ENCODE measurements at regions not wholly inside any gene's neighbourhood (a gene's known extent, or its start where the extent isn't known, plus 50 kb on each side); places are given as distances from the start of the nearest gene placed in this dataset.

GRCh38 chr5:8057769-8058168 is 188.8 kb downstream of the MTRR start:
- Histone ChIP-seq H3K27ac (no peak overlapping the region), H3K9me3 (no peaks in the 10 kb centered on the region), H3K4me1 (no peaks in the 10 kb centered on the region), H3K36me3 (no peaks in the 10 kb centered on the region), H3K27me3 (no peaks in the 10 kb centered on the region), H3K4me3 (no peak overlapping the region)
- WGBS, 2 donors = 52 to 72% methylated on average over 7 of the region's 7 CpGs
- DNase-seq = no peak
- intact Hi-C loops (cut with DNase I) = no loop called here
- TF ChIP-seq EP300 (IDR thresholded peaks at IDR 0.05) = no peak
- no peak for TF ChIP-seq POLR2AphosphoS5 (IDR thresholded peaks at IDR 0.05)
- TF ChIP-seq, protein P1, sequence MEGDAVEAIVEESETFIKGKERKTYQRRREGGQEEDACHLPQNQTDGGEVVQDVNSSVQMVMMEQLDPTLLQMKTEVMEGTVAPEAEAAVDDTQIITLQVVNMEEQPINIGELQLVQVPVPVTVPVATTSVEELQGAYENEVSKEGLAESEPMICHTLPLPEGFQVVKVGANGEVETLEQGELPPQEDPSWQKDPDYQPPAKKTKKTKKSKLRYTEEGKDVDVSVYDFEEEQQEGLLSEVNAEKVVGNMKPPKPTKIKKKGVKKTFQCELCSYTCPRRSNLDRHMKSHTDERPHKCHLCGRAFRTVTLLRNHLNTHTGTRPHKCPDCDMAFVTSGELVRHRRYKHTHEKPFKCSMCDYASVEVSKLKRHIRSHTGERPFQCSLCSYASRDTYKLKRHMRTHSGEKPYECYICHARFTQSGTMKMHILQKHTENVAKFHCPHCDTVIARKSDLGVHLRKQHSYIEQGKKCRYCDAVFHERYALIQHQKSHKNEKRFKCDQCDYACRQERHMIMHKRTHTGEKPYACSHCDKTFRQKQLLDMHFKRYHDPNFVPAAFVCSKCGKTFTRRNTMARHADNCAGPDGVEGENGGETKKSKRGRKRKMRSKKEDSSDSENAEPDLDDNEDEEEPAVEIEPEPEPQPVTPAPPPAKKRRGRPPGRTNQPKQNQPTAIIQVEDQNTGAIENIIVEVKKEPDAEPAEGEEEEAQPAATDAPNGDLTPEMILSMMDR (IDR thresholded peaks at IDR 0.05) = no peak
- no peak for TF ChIP-seq POLR2A (IDR thresholded peaks at IDR 0.05)

DNA sequence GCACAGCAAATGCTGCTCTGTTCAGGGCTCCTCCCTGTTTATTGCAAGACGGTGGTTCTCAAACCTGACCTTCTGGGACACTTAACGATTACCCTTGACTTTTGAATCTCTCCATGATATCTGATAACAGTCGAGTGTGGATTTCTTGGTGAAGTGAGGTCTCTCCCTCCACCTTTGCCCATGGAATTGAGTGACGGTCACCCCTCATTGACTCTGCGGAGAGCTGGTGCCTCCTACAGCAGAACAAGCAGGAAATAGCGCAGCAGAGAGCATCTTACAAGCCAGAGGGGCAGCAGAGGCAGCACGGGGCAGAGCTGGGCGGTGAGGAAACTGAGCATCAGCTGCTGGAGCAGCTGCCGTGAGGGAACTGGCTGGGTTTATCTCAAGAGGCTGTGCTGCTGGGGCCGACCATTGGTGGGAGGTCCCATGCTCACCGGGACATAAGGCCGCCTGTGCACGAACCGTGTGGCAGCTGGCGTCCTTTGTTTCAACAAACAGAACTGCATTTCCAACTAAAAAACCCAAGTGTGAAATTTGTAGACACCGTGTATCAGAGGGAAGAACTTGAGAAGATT is 189.8 kb downstream of the MTRR start:
- H3K9me3 ChIP-seq = no peaks in the 10 kb centered on the region
- WGBS, 2 donors = 90 to 91% methylated on average over 16 of the region's 16 CpGs
- H3K27me3 ChIP-seq = no peaks in the 10 kb centered on the region
- TF ChIP-seq, protein P1 (IDR thresholded peaks at IDR 0.05) = no peak
- no peak for TF ChIP-seq EP300 (IDR thresholded peaks at IDR 0.05)
- no peak overlapping the region for H3K27ac ChIP-seq
- H3K36me3 ChIP-seq = no peaks in the 10 kb centered on the region
- H3K4me3 ChIP-seq = no peak overlapping the region
- no peak for DNase-seq
- intact Hi-C loops (cut with DNase I) = no loop called here
- no peaks in the 10 kb centered on the region for H3K4me1 ChIP-seq

- DNase-seq = no peak
- Histone ChIP-seq H3K27ac (no peak overlapping the region), H3K36me3 (no peaks in the 10 kb centered on the region), H3K9me3 (no peaks in the 10 kb centered on the region), H3K4me1 (no peaks in the 10 kb centered on the region), H3K4me3 (no peak overlapping the region), H3K27me3 (no peaks in the 10 kb centered on the region)
- intact Hi-C loops (cut with DNase I) = no loop called here
- TF ChIP-seq, protein P1 (IDR thresholded peaks at IDR 0.05) = no peak
- TF ChIP-seq EP300 (IDR thresholded peaks at IDR 0.05) (no peak), POLR2A (IDR thresholded peaks at IDR 0.05) (no peak), POLR2AphosphoS5 (IDR thresholded peaks at IDR 0.05) (no peak)
- WGBS, 2 donors = 83 to 86% methylated on average over 4 of the region's 4 CpGs
These were observed 190.4 kb downstream of the MTRR start for GRCh38 chr5:8059337-8059736.

DNA sequence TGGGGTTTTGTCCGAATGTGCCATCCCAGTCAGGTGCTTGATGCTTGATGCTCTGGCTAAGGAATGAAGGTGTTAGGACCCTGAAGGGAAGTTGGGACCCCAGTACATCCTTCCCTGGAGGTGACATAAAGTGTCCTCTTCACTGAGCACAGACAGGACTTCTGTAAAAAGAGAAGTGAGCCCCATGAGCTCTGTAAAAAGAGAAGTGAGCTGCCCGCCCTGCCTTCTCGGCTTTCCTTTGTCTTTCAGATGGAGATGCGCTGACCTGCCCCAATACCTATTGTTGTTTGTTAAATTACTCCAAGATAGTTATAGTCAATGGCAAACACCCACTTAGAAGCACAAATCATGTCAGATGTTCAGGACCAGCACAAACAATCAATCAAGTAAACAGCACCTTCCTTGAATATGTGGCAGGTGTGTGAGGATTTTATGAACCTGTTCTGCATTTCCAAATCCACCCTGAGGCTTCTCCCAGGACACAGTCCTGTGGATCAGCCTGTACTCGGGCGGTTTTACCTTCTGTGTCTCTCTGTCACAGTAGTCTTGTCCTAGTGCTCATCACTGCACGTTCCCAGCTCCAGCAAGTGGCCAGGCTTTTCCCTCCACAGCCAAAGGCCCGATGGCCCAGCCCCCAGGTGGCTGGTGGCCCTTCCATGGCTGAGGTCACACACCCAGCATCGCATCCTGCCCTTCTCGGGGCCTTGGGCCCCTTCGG is 191.4 kb downstream of the MTRR start:
- Histone ChIP-seq H3K27ac (no peak overlapping the region), H3K4me1 (no peaks in the 10 kb centered on the region), H3K9me3 (no peaks in the 10 kb centered on the region), H3K4me3 (no peak overlapping the region), H3K27me3 (no peaks in the 10 kb centered on the region), H3K36me3 (no peaks in the 10 kb centered on the region)
- WGBS, 2 donors = 67 to 79% methylated on average over 11 of the region's 11 CpGs
- intact Hi-C loops (cut with DNase I) = no loop called here
- no peak for DNase-seq
- TF ChIP-seq EP300 (IDR thresholded peaks at IDR 0.05) (no peak), POLR2AphosphoS5 (IDR thresholded peaks at IDR 0.05) (no peak), POLR2A (IDR thresholded peaks at IDR 0.05) (no peak)
- TF ChIP-seq, protein P1 (IDR thresholded peaks at IDR 0.05) = no peak
